ENCODE measurements at regions not wholly inside any gene's neighbourhood (a gene's known extent, or its start where the extent isn't known, plus 50 kb on each side); places are given as distances from the start of the nearest gene placed in this dataset.

DNA sequence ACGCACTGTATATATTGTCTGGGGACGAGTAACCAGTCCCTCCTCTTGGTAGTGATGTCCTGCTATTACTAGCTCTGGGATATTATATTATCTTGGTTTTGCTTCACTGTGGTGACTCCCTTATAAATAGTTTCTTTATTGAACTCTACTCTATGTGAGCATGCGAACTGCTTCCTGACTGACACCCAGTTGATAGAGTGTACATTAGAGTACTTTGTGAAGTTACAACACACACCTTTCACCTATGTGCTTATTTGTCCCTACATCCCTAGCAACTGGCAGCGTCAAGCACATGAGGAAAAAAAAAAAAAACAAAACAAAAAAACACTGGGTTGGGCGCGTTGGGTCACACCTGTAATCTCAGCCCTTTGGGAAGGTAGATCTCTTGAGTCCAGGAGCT, 67.3 kb upstream of the TENT5A start:
- Mint-ChIP-seq H3K36me3 (ENCODE audit: low read depth) (no peaks in the 10 kb centered on the region), H3K27me3 (ENCODE audit: low read depth, poor library complexity) (no peaks in the 10 kb centered on the region), H3K27ac (no peak overlapping the region), H3K9me3 (no peaks in the 10 kb centered on the region), H3K4me1 (peaks cover 52% of the 10 kb centered on the region), H3K4me3 (no peak overlapping the region)
- no peak for DNase-seq
- TF ChIP-seq, protein P1, sequence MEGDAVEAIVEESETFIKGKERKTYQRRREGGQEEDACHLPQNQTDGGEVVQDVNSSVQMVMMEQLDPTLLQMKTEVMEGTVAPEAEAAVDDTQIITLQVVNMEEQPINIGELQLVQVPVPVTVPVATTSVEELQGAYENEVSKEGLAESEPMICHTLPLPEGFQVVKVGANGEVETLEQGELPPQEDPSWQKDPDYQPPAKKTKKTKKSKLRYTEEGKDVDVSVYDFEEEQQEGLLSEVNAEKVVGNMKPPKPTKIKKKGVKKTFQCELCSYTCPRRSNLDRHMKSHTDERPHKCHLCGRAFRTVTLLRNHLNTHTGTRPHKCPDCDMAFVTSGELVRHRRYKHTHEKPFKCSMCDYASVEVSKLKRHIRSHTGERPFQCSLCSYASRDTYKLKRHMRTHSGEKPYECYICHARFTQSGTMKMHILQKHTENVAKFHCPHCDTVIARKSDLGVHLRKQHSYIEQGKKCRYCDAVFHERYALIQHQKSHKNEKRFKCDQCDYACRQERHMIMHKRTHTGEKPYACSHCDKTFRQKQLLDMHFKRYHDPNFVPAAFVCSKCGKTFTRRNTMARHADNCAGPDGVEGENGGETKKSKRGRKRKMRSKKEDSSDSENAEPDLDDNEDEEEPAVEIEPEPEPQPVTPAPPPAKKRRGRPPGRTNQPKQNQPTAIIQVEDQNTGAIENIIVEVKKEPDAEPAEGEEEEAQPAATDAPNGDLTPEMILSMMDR (IDR thresholded peaks at IDR 0.05), result no peak

DNA sequence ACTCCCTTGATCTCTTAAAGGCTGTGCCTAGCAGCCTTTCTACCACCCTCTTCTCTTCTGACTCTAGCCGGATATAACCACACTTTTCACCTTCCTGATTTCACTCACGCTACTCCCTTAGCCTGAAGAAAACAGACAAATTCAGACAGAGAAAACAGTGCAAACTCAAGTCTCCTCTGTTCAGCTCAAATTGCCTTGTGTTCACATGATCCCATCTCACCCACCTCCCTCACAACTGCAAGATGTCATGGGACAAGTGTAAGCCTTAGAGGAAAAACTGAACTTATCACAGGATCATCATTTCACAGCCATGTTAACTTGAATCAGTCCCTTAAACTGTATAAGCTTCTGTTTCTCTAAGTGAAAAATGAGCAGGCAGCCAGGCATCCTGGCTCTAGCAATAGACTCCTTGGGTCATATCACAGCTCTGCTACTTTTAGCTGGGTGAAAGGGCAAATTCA, 66.5 kb upstream of the TENT5A start:
- TF ChIP-seq, protein P1 (IDR thresholded peaks at IDR 0.05), result no peak
- no peak for DNase-seq
- H3K36me3 Mint-ChIP-seq (ENCODE audit: low read depth), result no peaks in the 10 kb centered on the region
- H3K27me3 Mint-ChIP-seq (ENCODE audit: low read depth, poor library complexity), result no peaks in the 10 kb centered on the region
- peaks cover 56% of the 10 kb centered on the region for H3K4me1 Mint-ChIP-seq
- no peaks in the 10 kb centered on the region for H3K9me3 Mint-ChIP-seq
- peak overlapping the region; percentile 24 for H3K4me3 Mint-ChIP-seq
- H3K27ac Mint-ChIP-seq, result peak overlapping the region; percentile 81

DNA sequence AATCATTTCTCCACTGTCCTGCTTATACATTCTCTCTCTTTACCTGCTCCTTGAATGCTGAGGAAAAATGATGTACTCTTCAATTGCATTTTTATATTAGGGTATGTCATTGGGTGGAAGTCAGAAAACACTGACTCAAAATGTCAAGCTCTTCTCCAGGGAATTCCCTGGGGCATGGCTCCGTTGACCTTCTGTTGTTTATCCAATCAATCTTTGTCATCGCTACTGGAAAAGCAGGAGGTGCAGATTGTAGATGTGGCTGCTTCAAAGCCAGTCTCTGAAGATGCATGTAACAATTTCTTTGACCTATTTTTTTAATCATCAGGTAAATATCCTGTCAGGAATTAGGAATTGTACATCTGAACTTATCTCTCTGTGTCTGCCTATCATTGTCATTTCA, 63.9 kb upstream of the TENT5A start:
- peaks cover 56% of the 10 kb centered on the region for H3K4me1 Mint-ChIP-seq
- peak overlapping the region; percentile 4 for H3K27ac Mint-ChIP-seq
- DNase-seq, result peak; percentile 68
- H3K4me3 Mint-ChIP-seq, result no peak overlapping the region
- peaks cover 2% of the 10 kb centered on the region for H3K27me3 Mint-ChIP-seq (ENCODE audit: low read depth, poor library complexity)
- no peaks in the 10 kb centered on the region for H3K9me3 Mint-ChIP-seq
- TF ChIP-seq, protein P1 (IDR thresholded peaks at IDR 0.05), result no peak
- no peaks in the 10 kb centered on the region for H3K36me3 Mint-ChIP-seq (ENCODE audit: low read depth)

DNA sequence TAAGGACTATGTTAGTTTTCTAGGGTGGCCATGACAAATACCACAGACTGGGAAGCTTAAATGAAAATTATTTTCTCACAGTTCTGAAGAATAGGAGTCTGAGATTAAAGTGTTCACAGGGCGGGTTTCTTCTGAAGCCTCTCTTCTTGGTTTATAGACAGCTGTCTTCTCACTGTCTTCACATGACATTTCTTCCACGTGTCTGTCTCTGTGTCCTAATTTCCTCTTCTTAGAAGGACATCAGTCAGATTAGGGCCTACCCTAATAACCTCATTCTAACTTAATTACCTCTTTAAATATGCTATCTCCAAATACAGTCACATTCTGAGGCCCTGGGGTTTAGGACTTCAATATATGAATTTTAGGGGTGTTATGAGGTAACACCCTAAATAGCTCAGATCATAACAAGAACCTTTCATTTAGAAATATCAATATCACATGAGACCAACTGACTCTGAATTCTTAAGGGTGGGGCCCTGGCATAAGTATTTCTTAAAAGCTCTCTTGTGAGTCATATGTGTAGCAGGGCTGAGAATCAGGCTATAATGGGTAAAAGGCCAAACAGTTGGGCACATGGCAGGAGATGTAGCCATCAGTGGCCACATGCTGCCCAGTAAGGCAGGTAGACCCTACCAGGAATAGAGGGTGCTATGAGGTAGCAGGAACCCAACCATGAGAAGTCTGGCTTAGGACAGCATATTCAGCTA, 62.0 kb upstream of the TENT5A start:
- no peak for DNase-seq
- Mint-ChIP-seq H3K27me3 (ENCODE audit: low read depth, poor library complexity) (peaks cover 3% of the 10 kb centered on the region), H3K4me3 (no peak overlapping the region), H3K36me3 (ENCODE audit: low read depth) (no peaks in the 10 kb centered on the region), H3K4me1 (peaks cover 52% of the 10 kb centered on the region), H3K27ac (peak overlapping the region; percentile 85), H3K9me3 (no peaks in the 10 kb centered on the region)
- TF ChIP-seq, protein P1 (IDR thresholded peaks at IDR 0.05), result no peak

DNA sequence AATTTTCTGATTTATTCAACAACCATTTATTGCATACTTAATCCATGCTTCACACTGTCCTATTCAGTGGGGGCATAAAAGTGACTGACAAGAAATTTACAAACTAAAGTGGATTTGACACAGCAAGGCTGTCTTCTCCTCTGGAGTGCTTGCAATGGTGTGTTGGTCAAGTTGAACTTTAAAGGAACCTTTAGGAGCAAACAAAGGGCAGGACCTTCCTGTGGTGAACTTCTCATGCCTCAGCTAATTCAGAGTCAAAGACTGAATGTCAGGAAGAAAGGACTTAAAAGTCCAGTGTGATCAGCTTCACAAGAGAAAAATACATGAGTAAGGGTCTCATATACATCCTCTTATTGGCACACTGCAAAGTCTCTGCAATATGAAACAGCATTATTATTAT, 60.8 kb upstream of the TENT5A start:
- no peak for DNase-seq
- Mint-ChIP-seq H3K27me3 (ENCODE audit: low read depth, poor library complexity) (peaks cover 3% of the 10 kb centered on the region), H3K9me3 (no peaks in the 10 kb centered on the region), H3K27ac (no peak overlapping the region), H3K4me1 (peaks cover 39% of the 10 kb centered on the region), H3K4me3 (no peak overlapping the region), H3K36me3 (ENCODE audit: low read depth) (no peaks in the 10 kb centered on the region)
- TF ChIP-seq, protein P1 (IDR thresholded peaks at IDR 0.05), result no peak

DNA sequence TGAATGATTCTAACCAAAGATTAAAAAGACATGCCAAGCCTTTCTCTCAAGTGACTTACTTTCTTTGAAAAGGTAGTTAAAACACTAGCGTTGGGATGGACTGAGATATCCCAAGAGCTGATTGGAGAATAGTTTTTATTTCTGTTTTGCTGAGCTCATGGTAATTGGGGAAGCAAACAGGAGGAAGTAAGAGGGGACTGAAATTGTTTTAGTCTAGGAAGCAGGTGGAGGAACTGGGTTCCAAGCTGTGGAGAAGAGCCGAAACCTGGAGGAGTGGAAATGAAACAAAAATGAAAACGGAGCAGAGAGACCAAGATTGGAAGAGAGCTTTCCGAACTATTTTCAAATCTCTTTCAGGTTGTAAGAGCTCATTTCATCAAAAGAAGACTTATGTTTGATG, 59.9 kb upstream of the TENT5A start:
- TF ChIP-seq, protein P1 (IDR thresholded peaks at IDR 0.05), result no peak
- H3K9me3 Mint-ChIP-seq, result no peaks in the 10 kb centered on the region
- H3K36me3 Mint-ChIP-seq (ENCODE audit: low read depth), result no peaks in the 10 kb centered on the region
- H3K4me3 Mint-ChIP-seq, result no peak overlapping the region
- no peak for DNase-seq
- no peak overlapping the region for H3K27ac Mint-ChIP-seq
- peaks cover 30% of the 10 kb centered on the region for H3K4me1 Mint-ChIP-seq
- H3K27me3 Mint-ChIP-seq (ENCODE audit: low read depth, poor library complexity), result peaks cover 3% of the 10 kb centered on the region

Data from nephron progenitor cell (in vitro differentiated cells).